G401 (cell line): ENCODE measurements at regions not wholly inside any gene's neighbourhood (a gene's known extent, or its start where the extent isn't known, plus 50 kb on each side); places are given as distances from the start of the nearest gene placed in this dataset.
"Not testable (repeated sequence)": the region's sequence is repeated elsewhere in the genome, so short reads cannot be mapped to it uniquely, and the experiment has no call there.

ENCODE experiments used
- DNase-seq: peaks from one replicate; pipeline ENCODE4 v3.0.0-alpha.2; 2015; ENCODE audit warnings: low spot score
- in situ Hi-C: cut with HindIII; loops from 2 replicates; pipeline ENCODE4 v1.10.0; 2016; ENCODE audit warnings: low sequenced_read_pairs, mixed read lengths

- peak; percentile 14 for DNase-seq
- in situ Hi-C loops, result no loop called here
Observed at GRCh38 chr12:67091204-67091603, 178.0 kb upstream of the CAND1 start.

GRCh38 chr12:67091678-67092077, 177.5 kb upstream of the CAND1 start:
- DNase-seq, result no peak
- in situ Hi-C loops, result no loop called here

- in situ Hi-C loops, DNase-seq: not testable (repeated sequence)
Observed at GRCh38 chr12:67092934-67093333, 176.2 kb upstream of the CAND1 start.

GRCh38 chr12:67096533-67097318, 172.4 kb upstream of the CAND1 start:
- in situ Hi-C loops, result no loop called here
- DNase-seq, result no peak

GRCh38 chr12:67099858-67100257, 169.3 kb upstream of the CAND1 start:
- in situ Hi-C loops, result no loop called here
- no peak for DNase-seq

- in situ Hi-C loops, result no loop called here
- no peak for DNase-seq
Observed at GRCh38 chr12:67103521-67103920, 165.6 kb upstream of the CAND1 start.

GRCh38 chr12:67107235-67107634, 161.9 kb upstream of the CAND1 start:
- in situ Hi-C loops, result no loop called here
- no peak for DNase-seq

GRCh38 chr12:67107751-67108269, 161.3 kb upstream of the CAND1 start:
- in situ Hi-C loops, result no loop called here
- no peak for DNase-seq

- in situ Hi-C loops, DNase-seq: not testable (repeated sequence)
Observed at GRCh38 chr12:67110345-67110744, 158.8 kb upstream of the CAND1 start.

- in situ Hi-C loops, result no loop called here
Observed at GRCh38 chr12:67111182-67111581, 158.0 kb upstream of the CAND1 start.

GRCh38 chr12:67112586-67112985, 156.6 kb upstream of the CAND1 start:
- in situ Hi-C loops, result no loop called here
- no peak for DNase-seq

More at GRCh38 chr12:67111182-67111581, 158.0 kb upstream of the CAND1 start:
- DNase-seq, result no peak

GRCh38 chr12:67116134-67116533, 153.0 kb upstream of the CAND1 start:
- in situ Hi-C loops, result no loop called here

GRCh38 chr12:67122584-67122983, 146.6 kb upstream of the CAND1 start:
- in situ Hi-C loops, result no loop called here
- DNase-seq, result no peak

More at GRCh38 chr12:67116134-67116533, 153.0 kb upstream of the CAND1 start:
- DNase-seq, result no peak

- no peak for DNase-seq
- in situ Hi-C loops, result no loop called here
Observed at GRCh38 chr12:67137256-67137655, 131.9 kb upstream of the CAND1 start.

- DNase-seq, result no peak
- in situ Hi-C loops, result no loop called here
Observed at GRCh38 chr12:67141296-67142018, 127.7 kb upstream of the CAND1 start.

GRCh38 chr12:67145692-67146091, 123.5 kb upstream of the CAND1 start:
- in situ Hi-C loops, result no loop called here

GRCh38 chr12:67147030-67147429, 122.1 kb upstream of the CAND1 start:
- in situ Hi-C loops, result no loop called here

More at GRCh38 chr12:67145692-67146091, 123.5 kb upstream of the CAND1 start:
- no peak for DNase-seq

GRCh38 chr12:67147447-67147846, 121.7 kb upstream of the CAND1 start:
- in situ Hi-C loops, result no loop called here

More at GRCh38 chr12:67147030-67147429, 122.1 kb upstream of the CAND1 start:
- no peak for DNase-seq

GRCh38 chr12:67148265-67148664, 120.9 kb upstream of the CAND1 start:
- in situ Hi-C loops, result no loop called here

More at GRCh38 chr12:67147447-67147846, 121.7 kb upstream of the CAND1 start:
- DNase-seq, result no peak

GRCh38 chr12:67151886-67152285, 117.3 kb upstream of the CAND1 start:
- no peak for DNase-seq
- in situ Hi-C loops, result no loop called here

More at GRCh38 chr12:67148265-67148664, 120.9 kb upstream of the CAND1 start:
- DNase-seq, result no peak
